Endothelial cell of umbilical vein (primary cell): ENCODE measurements at regions not wholly inside any gene's neighbourhood (a gene's known extent, or its start where the extent isn't known, plus 50 kb on each side); places are given as distances from the start of the nearest gene placed in this dataset.

ENCODE experiments used
- BruUV-seq: library from RNA; stranded (reverse); fragments of 400-500 nt; replicated peaks from 2 replicates; lab custom pipeline; 2021; lab: Mats Ljungman, UMichigan
- CTCF ChIA-PET: fragments of 300-600, 350-600 bp; sonication (Branson Sonifier 250); formaldehyde crosslinking; loops from one replicate; lab custom pipeline; 2021; ENCODE audit warnings: antibody characterized with exemption, inconsistent platforms; lab: Charles Lee
- POLR2A ChIA-PET: fragments of 300-600, 350-600 bp; sonication (Branson Sonifier 250); formaldehyde crosslinking; loops from one replicate; lab custom pipeline; 2021; ENCODE audit warnings: antibody characterized with exemption, inconsistent platforms; lab: Charles Lee
- DNase-seq: peaks from one replicate; pipeline ENCODE4 v3.0.0-alpha.2; 2011; ENCODE audit warnings: low read depth, low spot score
- FAIRE-seq: peaks from 2 replicates; lab custom pipeline; 2011; peaks lifted over from hg19 to GRCh38; lab: Jason Lieb, UNC
- H2AFZ ChIP-seq: 2 replicates; pipeline ENCODE4 v1.6.0; 2012; ENCODE audit warnings: low read depth, low read length, control low read depth, inconsistent platforms
- H3K27ac ChIP-seq: 2 replicates; pipeline ENCODE4 v1.5.1; 2011; ENCODE audit warnings: low read depth, mild to moderate bottlenecking, control low read depth, low read length, moderate library complexity; ENCODE audit not compliant: insufficient read depth
- H3K27me3 ChIP-seq, 2 experiments: 2 replicates each; pipeline versions ENCODE4 v1.6.0 to v1.6.1; 2011; ENCODE audit warnings: low read length in 2 of 2, mixed read lengths in 1 of 2; ENCODE audit not compliant: control insufficient read depth in 2 of 2, insufficient read depth in 2 of 2
- H3K36me3 ChIP-seq, 2 experiments: 2 replicates in 1 of 2; 3 replicates in 1 of 2; pipeline ENCODE4 v1.5.1; 2011; ENCODE audit warnings: low read length in 2 of 2, mild to moderate bottlenecking in 1 of 2, moderate library complexity in 1 of 2; ENCODE audit not compliant: control insufficient read depth in 2 of 2, insufficient read depth in 2 of 2; ENCODE audit errors: extremely low read depth in 1 of 2
- H3K4me1 ChIP-seq: 3 replicates; pipeline ENCODE4 v1.5.1; 2011; ENCODE audit warnings: mild to moderate bottlenecking, low read length; ENCODE audit not compliant: control insufficient read depth, insufficient read depth; ENCODE audit errors: extremely low read depth
- H3K4me2 ChIP-seq: 2 replicates; pipeline ENCODE4 v1.6.1; 2011; ENCODE audit warnings: low read length, control low read depth, mixed read lengths; ENCODE audit not compliant: insufficient read depth
- H3K4me3 ChIP-seq, 3 experiments: fragments of 200-600 bp in 1 of 3; sonication (generic), shearing (Covaris generic) in 1 of 3; replicated peaks in 1 of 3; 2 replicates each; pipeline ENCODE4 v1.5.1; 2011 to 2016; ENCODE audit warnings: control low read depth in 3 of 3, low read length in 3 of 3, mild to moderate bottlenecking in 2 of 3, inconsistent platforms in 1 of 3, low read depth in 1 of 3, moderate library complexity in 1 of 3; ENCODE audit not compliant: insufficient read depth in 1 of 3
- H3K79me2 ChIP-seq: 2 replicates; pipeline ENCODE4 v1.6.0; 2012; ENCODE audit warnings: low read length, inconsistent platforms; ENCODE audit not compliant: control insufficient read depth, insufficient read depth
- H3K9ac ChIP-seq: replicated peaks from 2 replicates; pipeline ENCODE3; 2011; ENCODE audit warnings: low read length, control low read depth; ENCODE audit not compliant: insufficient read depth; ENCODE audit errors: extremely low read depth
- H3K9me1 ChIP-seq: replicated peaks from 3 replicates; pipeline ENCODE4 v1.6.0; 2011; ENCODE audit warnings: mild to moderate bottlenecking, low read length; ENCODE audit not compliant: control insufficient read depth, insufficient read depth; ENCODE audit errors: extremely low read depth
- H3K9me3 ChIP-seq: replicated peaks from 2 replicates; pipeline ENCODE4 v1.5.1; 2012; ENCODE audit warnings: low read length, inconsistent platforms; ENCODE audit not compliant: control insufficient read depth, insufficient read depth
- H4K20me1 ChIP-seq: replicated peaks from 2 replicates; pipeline ENCODE3; 2011; ENCODE audit warnings: mild to moderate bottlenecking, low read length; ENCODE audit not compliant: control insufficient read depth, insufficient read depth; ENCODE audit errors: extremely low read depth
- EZH2 ChIP-seq: IDR thresholded peaks from 2 replicates; pipeline ENCODE4 v1.6.1; 2012; ENCODE audit warnings: borderline replicate concordance, low read depth, mild to moderate bottlenecking, moderate library complexity, low read length, inconsistent platforms; ENCODE audit not compliant: severe bottlenecking
- FOS ChIP-seq: IDR thresholded peaks from 2 replicates; pipeline ENCODE4 v1.6.1; 2011; ENCODE audit warnings: mild to moderate bottlenecking, low read length, moderate library complexity, borderline replicate concordance; ENCODE audit not compliant: insufficient read depth
- GATA2 ChIP-seq: IDR thresholded peaks from 2 replicates; pipeline ENCODE4 v1.7.0; 2011; ENCODE audit warnings: low read depth, mild to moderate bottlenecking, moderate library complexity, mixed read lengths, low read length; ENCODE audit not compliant: insufficient read length, insufficient read depth
- JUN ChIP-seq: IDR thresholded peaks from 2 replicates; pipeline ENCODE4 v1.6.1; 2011; ENCODE audit warnings: borderline replicate concordance, low read depth; ENCODE audit not compliant: insufficient read length, insufficient read depth
- MYC ChIP-seq: IDR thresholded peaks from one replicate; pipeline ENCODE4 v1.6.1; 2011; ENCODE audit warnings: mild to moderate bottlenecking, low read depth, low read length
- POLR2A ChIP-seq: IDR thresholded peaks from 2 replicates; pipeline ENCODE4 v1.6.1; 2012; ENCODE audit warnings: low read depth, mild to moderate bottlenecking, control low read depth, low read length
- POLR2AphosphoS5 ChIP-seq: IDR thresholded peaks from 2 replicates; pipeline ENCODE4 v1.6.1; 2012; ENCODE audit warnings: low read depth, mild to moderate bottlenecking, control low read depth, low read length, moderate library complexity; ENCODE audit not compliant: insufficient read depth
- dilution Hi-C: fragments of 300-500 bp; cut with MboI; formaldehyde crosslinking; loops from one replicate; pipeline ENCODE4 v1.15.0; 2019; ENCODE audit warnings: low sequenced_read_pairs; ENCODE audit not compliant: extremely low pct_ligation_motif_present
- intact Hi-C: fragments of 100-400 bp; cut with micrococcal nuclease; formaldehyde crosslinking; loops from one replicate; pipeline ENCODE4 v1.10.0; 2022
- TF ChIP-seq, protein P1 (sequence below): IDR thresholded peaks from 2 replicates; pipeline ENCODE4 v1.6.1; 2011; ENCODE audit not compliant: insufficient read depth, insufficient read length
- TF ChIP-seq, protein P2 (sequence below), 2 donors: IDR thresholded peaks; 1 replicate in 1 of 2; 2 replicates in 1 of 2; pipeline ENCODE4 v1.5.1; 2011; ENCODE audit warnings: low read length in 2 of 2, mild to moderate bottlenecking in 2 of 2, moderate library complexity in 2 of 2, control low read depth in 1 of 2, inconsistent platforms in 1 of 2, low read depth in 1 of 2; ENCODE audit not compliant: insufficient read depth in 1 of 2; ENCODE audit errors: extremely low read depth in 1 of 2

DNA sequence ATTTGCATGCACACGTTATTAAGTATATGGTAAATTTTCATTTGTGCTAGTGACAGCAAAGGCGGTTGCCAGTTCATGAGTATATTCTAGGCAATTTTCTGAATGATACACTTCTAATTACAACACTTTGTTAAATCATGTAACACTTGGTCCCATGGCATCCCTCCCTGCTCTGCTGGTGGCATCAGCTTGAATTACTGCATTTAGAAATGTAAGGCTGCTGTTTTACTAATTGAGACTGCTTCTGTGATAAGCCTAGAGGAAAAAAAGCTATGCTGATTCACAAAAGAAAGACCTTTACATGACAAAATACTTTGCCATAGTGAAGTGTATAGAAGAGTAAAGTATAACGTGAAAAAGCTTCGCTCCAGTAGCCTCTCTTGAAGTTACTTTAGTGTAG, 636.1 kb downstream of the KCNH5 start:
- H3K9me1 ChIP-seq: no peaks in the 10 kb centered on the region
- dilution Hi-C loops: no loop called here
- POLR2A ChIA-PET: no interaction called here

More for the DNA sequence above, 636.1 kb downstream of the KCNH5 start:
- Histone ChIP-seq H2AFZ (no peak overlapping the region), H3K4me3 (no peak overlapping the region), H3K36me3 (no peaks in the 10 kb centered on the region), H3K27me3 (no peaks in the 10 kb centered on the region), H4K20me1 (no peaks in the 10 kb centered on the region), H3K9me3 (no peaks in the 10 kb centered on the region), H3K79me2 (no peaks in the 10 kb centered on the region), H3K27ac (no peak overlapping the region), H3K9ac (no peak overlapping the region), H3K4me1 (no peaks in the 10 kb centered on the region), H3K4me2 (no peak overlapping the region)
- DNase-seq (no peak), FAIRE-seq (no peak)
- CTCF ChIA-PET: no interaction called here
- TF ChIP-seq GATA2 (no peak), POLR2A (no peak), MYC (no peak), EZH2 (no peak), POLR2AphosphoS5 (no peak), FOS (no peak), JUN (no peak)
- TF ChIP-seq, protein P1, sequence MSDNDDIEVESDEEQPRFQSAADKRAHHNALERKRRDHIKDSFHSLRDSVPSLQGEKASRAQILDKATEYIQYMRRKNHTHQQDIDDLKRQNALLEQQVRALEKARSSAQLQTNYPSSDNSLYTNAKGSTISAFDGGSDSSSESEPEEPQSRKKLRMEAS: no peak
- TF ChIP-seq, protein P2, sequence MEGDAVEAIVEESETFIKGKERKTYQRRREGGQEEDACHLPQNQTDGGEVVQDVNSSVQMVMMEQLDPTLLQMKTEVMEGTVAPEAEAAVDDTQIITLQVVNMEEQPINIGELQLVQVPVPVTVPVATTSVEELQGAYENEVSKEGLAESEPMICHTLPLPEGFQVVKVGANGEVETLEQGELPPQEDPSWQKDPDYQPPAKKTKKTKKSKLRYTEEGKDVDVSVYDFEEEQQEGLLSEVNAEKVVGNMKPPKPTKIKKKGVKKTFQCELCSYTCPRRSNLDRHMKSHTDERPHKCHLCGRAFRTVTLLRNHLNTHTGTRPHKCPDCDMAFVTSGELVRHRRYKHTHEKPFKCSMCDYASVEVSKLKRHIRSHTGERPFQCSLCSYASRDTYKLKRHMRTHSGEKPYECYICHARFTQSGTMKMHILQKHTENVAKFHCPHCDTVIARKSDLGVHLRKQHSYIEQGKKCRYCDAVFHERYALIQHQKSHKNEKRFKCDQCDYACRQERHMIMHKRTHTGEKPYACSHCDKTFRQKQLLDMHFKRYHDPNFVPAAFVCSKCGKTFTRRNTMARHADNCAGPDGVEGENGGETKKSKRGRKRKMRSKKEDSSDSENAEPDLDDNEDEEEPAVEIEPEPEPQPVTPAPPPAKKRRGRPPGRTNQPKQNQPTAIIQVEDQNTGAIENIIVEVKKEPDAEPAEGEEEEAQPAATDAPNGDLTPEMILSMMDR (IDR thresholded peaks at IDR 0.05; ENCODE audit: extremely low read depth in 1 of 2, insufficient read depth in 1 of 2, low read depth in 1 of 2, low read length in 2 of 2): no peak
- no TSS peak for BruUV-seq
- intact Hi-C loops: no loop called here
